ENCODE measurements at regions not wholly inside any gene's neighbourhood (a gene's known extent, or its start where the extent isn't known, plus 50 kb on each side); places are given as distances from the start of the nearest gene placed in this dataset.

DNA sequence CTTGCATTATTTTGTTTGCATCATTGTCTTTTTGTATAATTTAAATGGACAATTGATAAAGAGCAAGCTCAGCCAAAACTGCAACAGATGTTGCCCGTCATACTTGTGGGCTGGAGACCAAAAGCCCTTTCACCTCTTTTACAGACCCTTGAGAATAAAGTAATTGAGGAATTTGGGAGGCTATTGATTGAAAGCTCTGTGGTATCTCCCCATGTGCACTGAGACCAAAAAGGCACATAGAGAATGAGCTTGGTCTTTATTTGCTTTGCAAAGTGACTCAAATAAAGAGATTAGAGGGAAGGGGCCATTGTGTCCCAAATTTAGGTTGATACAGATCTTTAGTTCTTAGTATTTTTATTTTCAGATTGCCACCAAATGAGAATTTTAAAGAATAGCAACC is 617.6 kb downstream of the TRHDE start:
- no peak for TF ChIP-seq EP300 (IDR thresholded peaks at IDR 0.05)
- TF ChIP-seq, protein P1, sequence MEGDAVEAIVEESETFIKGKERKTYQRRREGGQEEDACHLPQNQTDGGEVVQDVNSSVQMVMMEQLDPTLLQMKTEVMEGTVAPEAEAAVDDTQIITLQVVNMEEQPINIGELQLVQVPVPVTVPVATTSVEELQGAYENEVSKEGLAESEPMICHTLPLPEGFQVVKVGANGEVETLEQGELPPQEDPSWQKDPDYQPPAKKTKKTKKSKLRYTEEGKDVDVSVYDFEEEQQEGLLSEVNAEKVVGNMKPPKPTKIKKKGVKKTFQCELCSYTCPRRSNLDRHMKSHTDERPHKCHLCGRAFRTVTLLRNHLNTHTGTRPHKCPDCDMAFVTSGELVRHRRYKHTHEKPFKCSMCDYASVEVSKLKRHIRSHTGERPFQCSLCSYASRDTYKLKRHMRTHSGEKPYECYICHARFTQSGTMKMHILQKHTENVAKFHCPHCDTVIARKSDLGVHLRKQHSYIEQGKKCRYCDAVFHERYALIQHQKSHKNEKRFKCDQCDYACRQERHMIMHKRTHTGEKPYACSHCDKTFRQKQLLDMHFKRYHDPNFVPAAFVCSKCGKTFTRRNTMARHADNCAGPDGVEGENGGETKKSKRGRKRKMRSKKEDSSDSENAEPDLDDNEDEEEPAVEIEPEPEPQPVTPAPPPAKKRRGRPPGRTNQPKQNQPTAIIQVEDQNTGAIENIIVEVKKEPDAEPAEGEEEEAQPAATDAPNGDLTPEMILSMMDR (IDR thresholded peaks at IDR 0.05), result no peak
- TF ChIP-seq POLR2A (IDR thresholded peaks at IDR 0.05), result no peak
- no peak for TF ChIP-seq POLR2AphosphoS5 (IDR thresholded peaks at IDR 0.05)
